ENCODE measurements at regions not wholly inside any gene's neighbourhood (a gene's known extent, or its start where the extent isn't known, plus 50 kb on each side); places are given as distances from the start of the nearest gene placed in this dataset.

DNA sequence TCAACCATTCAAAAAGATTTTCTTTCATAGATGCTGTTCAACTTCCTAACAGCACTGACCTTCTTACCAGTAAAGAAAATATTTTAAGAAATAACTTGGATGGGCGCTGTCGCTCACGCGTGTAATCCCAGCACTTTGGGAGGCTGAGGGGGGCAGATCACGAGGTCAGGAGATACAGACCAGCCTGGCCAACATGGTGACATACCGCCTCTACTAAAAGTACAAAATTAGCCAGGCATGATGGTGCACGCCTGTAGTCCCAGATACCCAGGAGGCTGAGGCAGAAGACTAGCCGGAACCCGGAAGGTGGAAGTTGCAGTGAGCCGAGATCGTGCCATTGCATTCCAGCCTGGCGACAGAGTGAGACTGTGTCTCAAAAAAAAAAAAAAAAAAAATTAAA lies 865.7 kb upstream of the SLC10A2 start:
- 88 to 95% (median 92%) methylated on average over 12 of the region's 12 CpGs for WGBS, 4 donors
- intact Hi-C loops (cut with DNase I): no loop called here
- H3K36me3 ChIP-seq (replicated peaks in 1 of 2): no peaks in the 10 kb centered on the region

DNA sequence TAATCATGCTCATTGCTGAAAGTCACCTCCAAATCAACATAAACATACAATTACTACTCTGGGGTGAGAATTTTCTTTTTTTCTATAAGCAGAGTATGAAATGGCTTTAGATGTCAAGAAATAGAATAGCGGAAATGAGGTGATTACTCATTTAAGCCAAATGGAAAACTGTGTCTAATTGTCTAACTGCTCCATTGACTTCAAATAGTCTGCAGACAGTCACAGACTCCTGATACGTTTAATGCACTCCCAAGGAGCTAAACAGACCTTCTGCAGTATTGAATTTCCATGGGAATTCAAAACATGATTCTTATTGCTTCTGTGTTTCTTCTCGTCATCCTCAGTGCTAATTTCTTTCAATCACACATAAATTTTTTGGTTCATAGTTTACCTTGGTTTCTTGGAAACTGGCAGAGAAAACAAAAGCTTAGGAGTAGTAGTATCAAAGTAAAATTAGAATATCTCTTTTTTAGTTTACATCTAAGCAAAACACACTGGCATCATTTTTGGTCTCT lies 865.2 kb upstream of the SLC10A2 start:
- WGBS, 4 donors: 66 to 75% (median 69%) methylated on average over 3 of the region's 3 CpGs
- no peak overlapping the region for H3K4me3 ChIP-seq

More for the DNA sequence above, 865.7 kb upstream of the SLC10A2 start:
- H3K27me3 ChIP-seq: no peaks in the 10 kb centered on the region
- no peak overlapping the region for H3K4me3 ChIP-seq
- no peak for DNase-seq
- H3K4me1 ChIP-seq (replicated peaks in 1 of 2): no peaks in the 10 kb centered on the region
- H3K27ac ChIP-seq: no peak overlapping the region
- TF ChIP-seq, protein P1, sequence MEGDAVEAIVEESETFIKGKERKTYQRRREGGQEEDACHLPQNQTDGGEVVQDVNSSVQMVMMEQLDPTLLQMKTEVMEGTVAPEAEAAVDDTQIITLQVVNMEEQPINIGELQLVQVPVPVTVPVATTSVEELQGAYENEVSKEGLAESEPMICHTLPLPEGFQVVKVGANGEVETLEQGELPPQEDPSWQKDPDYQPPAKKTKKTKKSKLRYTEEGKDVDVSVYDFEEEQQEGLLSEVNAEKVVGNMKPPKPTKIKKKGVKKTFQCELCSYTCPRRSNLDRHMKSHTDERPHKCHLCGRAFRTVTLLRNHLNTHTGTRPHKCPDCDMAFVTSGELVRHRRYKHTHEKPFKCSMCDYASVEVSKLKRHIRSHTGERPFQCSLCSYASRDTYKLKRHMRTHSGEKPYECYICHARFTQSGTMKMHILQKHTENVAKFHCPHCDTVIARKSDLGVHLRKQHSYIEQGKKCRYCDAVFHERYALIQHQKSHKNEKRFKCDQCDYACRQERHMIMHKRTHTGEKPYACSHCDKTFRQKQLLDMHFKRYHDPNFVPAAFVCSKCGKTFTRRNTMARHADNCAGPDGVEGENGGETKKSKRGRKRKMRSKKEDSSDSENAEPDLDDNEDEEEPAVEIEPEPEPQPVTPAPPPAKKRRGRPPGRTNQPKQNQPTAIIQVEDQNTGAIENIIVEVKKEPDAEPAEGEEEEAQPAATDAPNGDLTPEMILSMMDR (IDR thresholded peaks at IDR 0.05): no peak
- no peak for TF ChIP-seq POLR2A (IDR thresholded peaks at IDR 0.05)
- H3K9me3 ChIP-seq (replicated peaks in 1 of 3): peaks cover 0 to 5% (median 0%) of the 10 kb centered on the region in 3 donors

DNA sequence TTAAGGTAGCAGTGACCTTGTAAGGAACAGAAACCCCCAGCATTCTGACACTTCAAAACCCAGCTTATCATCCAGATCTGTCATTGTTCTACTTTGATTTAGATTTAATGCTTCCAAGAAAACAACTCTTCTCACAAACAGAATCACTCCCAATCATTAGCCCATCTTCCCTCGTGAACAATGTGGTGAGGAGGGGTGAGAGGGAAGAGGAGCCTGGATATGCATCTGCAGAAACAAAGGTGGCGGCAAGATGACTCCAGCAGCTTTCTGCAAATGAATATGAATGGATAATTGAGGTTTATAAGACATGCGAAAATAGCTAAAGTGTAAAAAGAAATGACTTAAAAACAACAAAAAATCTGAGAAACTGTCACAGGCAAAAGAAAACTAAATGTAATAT lies 859.9 kb upstream of the SLC10A2 start:
- Histone ChIP-seq H3K4me3 (no peak overlapping the region), H3K27ac (no peak overlapping the region), H3K4me1 (replicated peaks in 1 of 2) (no peaks in the 10 kb centered on the region), H3K36me3 (replicated peaks in 1 of 2) (no peaks in the 10 kb centered on the region), H3K27me3 (no peaks in the 10 kb centered on the region), H3K9me3 (replicated peaks in 1 of 3) (no peaks in the 10 kb centered on the region)
- intact Hi-C loops (cut with DNase I): no loop called here
- no peak for TF ChIP-seq POLR2A (IDR thresholded peaks at IDR 0.05)
- TF ChIP-seq, protein P1 (IDR thresholded peaks at IDR 0.05): no peak
- WGBS, 4 donors: 59 to 66% (median 63%) methylated on average over 3 of the region's 3 CpGs
- no peak for DNase-seq

More for the DNA sequence above, 865.2 kb upstream of the SLC10A2 start:
- no peaks in the 10 kb centered on the region for H3K4me1 ChIP-seq (replicated peaks in 1 of 2)
- intact Hi-C loops (cut with DNase I): no loop called here
- H3K36me3 ChIP-seq (replicated peaks in 1 of 2): no peaks in the 10 kb centered on the region
- H3K27me3 ChIP-seq: no peaks in the 10 kb centered on the region
- H3K9me3 ChIP-seq (replicated peaks in 1 of 3): peaks cover 0 to 5% (median 0%) of the 10 kb centered on the region in 3 donors
- TF ChIP-seq POLR2A (IDR thresholded peaks at IDR 0.05): no peak
- TF ChIP-seq, protein P1 (IDR thresholded peaks at IDR 0.05): no peak
- no peak for DNase-seq
- no peak overlapping the region for H3K27ac ChIP-seq

DNA sequence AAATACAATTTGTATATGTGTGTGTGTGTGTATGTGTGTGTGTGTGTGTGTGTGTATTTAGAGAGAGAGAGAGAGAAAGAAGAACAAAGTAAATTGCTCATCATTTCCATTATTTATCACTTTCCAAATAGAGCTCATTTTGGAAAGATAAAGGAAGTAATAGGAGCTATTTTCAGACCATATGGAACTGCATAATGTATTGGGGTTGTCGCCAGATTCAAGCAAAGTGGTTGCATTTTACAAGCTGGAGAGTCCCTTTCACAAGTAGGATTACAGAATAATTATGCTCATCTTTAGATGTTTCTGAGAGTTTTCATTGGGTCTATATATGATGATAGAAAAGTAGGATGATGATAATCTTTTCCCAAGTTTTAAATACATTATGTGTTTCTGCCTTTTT lies 842.7 kb upstream of the SLC10A2 start:
- 67 to 83% (median 76%) methylated on average over 1 of the region's 1 CpG for WGBS, 4 donors
- intact Hi-C loops (cut with DNase I): no loop called here

More for the DNA sequence above, 842.7 kb upstream of the SLC10A2 start:
- H3K9me3 ChIP-seq (replicated peaks in 1 of 3): no peaks in the 10 kb centered on the region
- H3K27me3 ChIP-seq: no peaks in the 10 kb centered on the region
- no peaks in the 10 kb centered on the region for H3K36me3 ChIP-seq (replicated peaks in 1 of 2)
- TF ChIP-seq, protein P1 (IDR thresholded peaks at IDR 0.05): no peak
- no peak for DNase-seq
- no peak overlapping the region for H3K4me3 ChIP-seq
- no peaks in the 10 kb centered on the region for H3K4me1 ChIP-seq (replicated peaks in 1 of 2)
- no peak overlapping the region for H3K27ac ChIP-seq
